ENCODE measurements at regions not wholly inside any gene's neighbourhood (a gene's known extent, or its start where the extent isn't known, plus 50 kb on each side); places are given as distances from the start of the nearest gene placed in this dataset.

DNA sequence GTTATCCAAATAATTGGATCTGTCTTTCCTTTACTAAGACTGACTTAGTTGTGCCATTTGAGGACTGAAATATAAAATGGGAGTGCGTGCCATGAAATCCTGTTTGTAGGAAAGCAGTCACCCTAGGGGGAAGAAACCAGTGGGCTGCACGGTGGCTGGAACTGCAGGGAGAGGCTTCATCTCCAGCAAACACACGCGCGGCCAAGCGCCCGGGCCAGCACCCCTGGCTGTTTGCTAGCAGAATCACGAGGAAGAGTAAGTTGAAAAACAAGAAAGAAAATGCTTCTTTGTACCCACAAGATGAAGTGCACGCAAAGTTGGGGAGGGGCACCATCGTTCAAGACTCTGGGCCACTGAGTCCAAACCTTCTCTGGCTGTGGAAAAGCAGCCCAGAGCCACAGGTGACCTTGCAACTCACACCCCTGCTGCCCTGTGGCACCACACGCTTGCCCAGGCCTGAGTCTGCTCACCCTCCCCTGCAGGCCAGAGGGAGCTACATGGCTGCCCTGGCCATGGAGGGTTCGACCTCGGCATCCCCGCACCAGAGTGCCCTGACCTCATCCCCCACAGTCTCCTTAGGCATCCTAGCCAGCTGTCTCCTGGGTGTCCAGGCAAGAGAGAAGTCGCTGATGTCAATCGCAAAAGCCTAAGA is 55.2 kb downstream of the IRX2 start:
- Mint-ChIP-seq H3K27me3 (ENCODE audit: low read depth) (no peaks in the 10 kb centered on the region), H3K4me3 (no peak overlapping the region), H3K27ac (no peak overlapping the region), H3K9me3 (ENCODE audit: insufficient read depth) (peaks cover 4% of the 10 kb centered on the region), H3K36me3 (ENCODE audit: low read depth) (no peaks in the 10 kb centered on the region), H3K4me1 (ENCODE audit: low read depth) (no peaks in the 10 kb centered on the region)
- CTCF ChIA-PET = no interaction called here
- no peak for DNase-seq
- no peak for ATAC-seq
- POLR2A ChIA-PET = no interaction called here

DNA sequence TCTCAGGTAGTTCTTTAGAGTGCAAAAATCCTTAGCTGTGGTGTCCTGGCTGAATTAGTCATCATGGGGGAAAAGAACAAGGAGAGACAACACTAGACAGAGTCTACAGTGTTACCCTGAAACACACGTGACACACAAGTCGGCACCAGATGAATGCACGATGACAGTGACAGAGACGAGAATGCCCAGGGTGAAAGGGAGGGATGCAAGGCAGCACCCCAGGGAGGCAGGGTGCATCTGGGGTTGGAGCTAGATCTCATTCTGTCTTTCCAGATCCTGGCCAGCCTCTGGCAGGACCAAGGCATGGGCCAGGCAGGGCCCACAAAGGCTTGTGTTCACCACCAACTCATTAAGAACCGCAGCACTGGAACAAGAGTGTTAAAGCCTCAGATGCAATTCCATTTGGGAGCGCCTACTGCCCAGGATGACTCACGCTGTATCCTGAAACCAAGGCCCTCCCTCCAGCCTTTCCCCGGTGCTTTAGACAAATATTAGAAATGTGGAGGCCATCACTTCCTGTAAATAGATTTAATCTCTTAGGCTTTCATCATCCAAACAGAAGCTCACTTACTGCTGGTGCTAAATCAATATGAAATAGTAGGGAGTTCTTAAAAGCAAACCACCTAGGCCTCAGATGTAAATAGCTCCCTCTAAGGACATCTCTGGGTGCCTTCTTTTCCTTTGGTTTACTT is 56.1 kb downstream of the IRX2 start:
- DNase-seq = no peak
- no peak overlapping the region for H3K27ac Mint-ChIP-seq
- H3K36me3 Mint-ChIP-seq (ENCODE audit: low read depth) = no peaks in the 10 kb centered on the region
- H3K27me3 Mint-ChIP-seq (ENCODE audit: low read depth) = no peaks in the 10 kb centered on the region
- no peaks in the 10 kb centered on the region for H3K4me1 Mint-ChIP-seq (ENCODE audit: low read depth)
- H3K4me3 Mint-ChIP-seq = no peak overlapping the region
- POLR2A ChIA-PET = no interaction called here
- peaks cover 4% of the 10 kb centered on the region for H3K9me3 Mint-ChIP-seq (ENCODE audit: insufficient read depth)
- CTCF ChIA-PET = no interaction called here
- no peak for ATAC-seq

DNA sequence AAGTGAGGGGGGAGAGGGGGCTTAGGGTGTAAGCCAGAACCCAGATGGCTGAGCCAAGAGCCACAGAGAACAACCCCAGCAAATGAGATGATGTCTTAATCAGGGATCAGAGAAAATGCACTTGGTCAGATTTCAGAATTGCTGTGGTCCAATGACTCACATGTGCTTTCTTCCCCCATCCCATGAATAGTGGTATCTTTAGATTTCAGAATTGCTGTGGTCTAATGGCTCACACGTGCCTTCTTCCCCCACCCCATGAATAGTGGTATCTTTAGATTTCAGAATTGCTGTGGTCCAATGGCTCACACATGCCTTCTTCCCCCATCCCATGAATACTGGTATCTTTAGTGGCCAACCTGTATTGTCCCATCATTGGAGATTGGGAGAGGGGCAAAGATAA is 59.9 kb downstream of the IRX2 start:
- H3K27me3 Mint-ChIP-seq (ENCODE audit: low read depth) = no peaks in the 10 kb centered on the region
- ChIA-PET CTCF (no interaction called here), POLR2A (no interaction called here)
- ATAC-seq (no peak), DNase-seq (no peak)
- peaks cover 4% of the 10 kb centered on the region for H3K9me3 Mint-ChIP-seq (ENCODE audit: insufficient read depth)
- no peak overlapping the region for H3K4me3 Mint-ChIP-seq
- H3K27ac Mint-ChIP-seq = no peak overlapping the region
- no peaks in the 10 kb centered on the region for H3K4me1 Mint-ChIP-seq (ENCODE audit: low read depth)
- H3K36me3 Mint-ChIP-seq (ENCODE audit: low read depth) = no peaks in the 10 kb centered on the region

DNA sequence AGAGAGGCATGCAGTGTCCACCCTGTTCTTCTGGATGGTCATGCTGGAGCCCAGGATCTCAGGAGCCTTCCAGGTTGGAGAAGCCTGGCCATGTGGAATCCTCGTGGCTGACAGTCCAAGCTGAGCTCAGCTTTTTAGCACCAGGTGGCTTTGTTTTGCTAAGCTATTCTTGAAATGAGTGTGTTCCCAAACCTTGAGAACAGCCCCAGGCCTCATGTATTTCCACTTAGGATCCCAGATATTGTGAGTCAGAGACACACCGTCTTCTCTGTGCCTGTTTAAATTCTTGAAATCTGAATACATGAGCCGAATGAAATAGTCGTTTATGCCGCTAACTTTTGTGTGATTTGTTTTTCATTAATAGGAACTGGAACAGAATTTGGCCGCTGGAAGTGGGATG is 61.2 kb downstream of the IRX2 start:
- ATAC-seq (no peak), DNase-seq (no peak)
- ChIA-PET POLR2A (no interaction called here), CTCF (no interaction called here)
- no peak overlapping the region for H3K27ac Mint-ChIP-seq
- no peaks in the 10 kb centered on the region for H3K4me1 Mint-ChIP-seq (ENCODE audit: low read depth)
- H3K9me3 Mint-ChIP-seq (ENCODE audit: insufficient read depth) = no peaks in the 10 kb centered on the region
- no peaks in the 10 kb centered on the region for H3K27me3 Mint-ChIP-seq (ENCODE audit: low read depth)
- H3K4me3 Mint-ChIP-seq = no peak overlapping the region
- H3K36me3 Mint-ChIP-seq (ENCODE audit: low read depth) = no peaks in the 10 kb centered on the region

DNA sequence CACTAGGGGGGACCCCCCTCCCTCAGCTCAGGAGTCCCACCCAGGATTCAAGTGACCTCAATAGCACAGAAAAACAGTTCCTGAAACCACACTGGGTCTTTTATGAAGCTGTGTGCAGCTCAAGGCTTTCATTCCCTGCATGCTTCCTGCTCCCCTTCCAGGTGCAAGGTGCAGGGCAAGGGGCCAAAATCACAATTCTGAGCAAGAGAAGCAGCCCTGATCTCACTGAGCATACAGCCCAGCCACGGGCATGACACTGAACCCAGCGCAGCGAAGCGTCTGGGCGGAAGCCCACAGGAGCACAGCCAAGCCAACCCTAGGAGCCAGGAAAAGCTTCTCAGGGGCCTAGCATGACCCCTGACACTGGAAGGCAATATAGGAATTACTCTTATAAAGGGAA is 62.9 kb downstream of the IRX2 start:
- Mint-ChIP-seq H3K27me3 (ENCODE audit: low read depth) (no peaks in the 10 kb centered on the region), H3K9me3 (ENCODE audit: insufficient read depth) (no peaks in the 10 kb centered on the region), H3K4me3 (no peak overlapping the region), H3K36me3 (ENCODE audit: low read depth) (no peaks in the 10 kb centered on the region), H3K4me1 (ENCODE audit: low read depth) (no peaks in the 10 kb centered on the region), H3K27ac (no peak overlapping the region)
- DNase-seq (no peak), ATAC-seq (no peak)
- CTCF ChIA-PET = no interaction called here
- POLR2A ChIA-PET = interaction anchor here (0.6 kb wide), 1 partner anchor 9 kb away, joined by 3 read pairs; no protein-coding TSS in a partner anchor

DNA sequence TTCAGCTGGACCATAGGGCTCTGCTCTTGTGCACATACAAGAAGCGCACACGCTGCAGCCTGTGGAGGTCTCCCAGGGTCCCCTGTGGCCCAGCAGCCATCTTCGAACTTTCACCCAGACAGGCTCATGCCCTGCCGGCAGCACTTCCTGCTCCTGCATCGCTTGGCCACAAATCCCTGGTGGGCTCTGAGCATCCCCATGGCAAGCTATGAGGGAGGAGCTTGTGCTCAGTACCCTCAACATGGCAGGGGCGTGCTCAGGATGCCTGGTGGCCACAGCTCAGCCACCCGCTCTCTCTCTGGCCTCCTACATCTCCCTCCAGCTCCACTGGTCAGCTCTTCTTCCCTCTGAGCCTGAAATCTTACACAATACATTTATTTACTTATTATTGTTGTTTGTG is 63.7 kb downstream of the IRX2 start:
- H3K4me3 Mint-ChIP-seq = no peak overlapping the region
- CTCF ChIA-PET = no interaction called here

DNA sequence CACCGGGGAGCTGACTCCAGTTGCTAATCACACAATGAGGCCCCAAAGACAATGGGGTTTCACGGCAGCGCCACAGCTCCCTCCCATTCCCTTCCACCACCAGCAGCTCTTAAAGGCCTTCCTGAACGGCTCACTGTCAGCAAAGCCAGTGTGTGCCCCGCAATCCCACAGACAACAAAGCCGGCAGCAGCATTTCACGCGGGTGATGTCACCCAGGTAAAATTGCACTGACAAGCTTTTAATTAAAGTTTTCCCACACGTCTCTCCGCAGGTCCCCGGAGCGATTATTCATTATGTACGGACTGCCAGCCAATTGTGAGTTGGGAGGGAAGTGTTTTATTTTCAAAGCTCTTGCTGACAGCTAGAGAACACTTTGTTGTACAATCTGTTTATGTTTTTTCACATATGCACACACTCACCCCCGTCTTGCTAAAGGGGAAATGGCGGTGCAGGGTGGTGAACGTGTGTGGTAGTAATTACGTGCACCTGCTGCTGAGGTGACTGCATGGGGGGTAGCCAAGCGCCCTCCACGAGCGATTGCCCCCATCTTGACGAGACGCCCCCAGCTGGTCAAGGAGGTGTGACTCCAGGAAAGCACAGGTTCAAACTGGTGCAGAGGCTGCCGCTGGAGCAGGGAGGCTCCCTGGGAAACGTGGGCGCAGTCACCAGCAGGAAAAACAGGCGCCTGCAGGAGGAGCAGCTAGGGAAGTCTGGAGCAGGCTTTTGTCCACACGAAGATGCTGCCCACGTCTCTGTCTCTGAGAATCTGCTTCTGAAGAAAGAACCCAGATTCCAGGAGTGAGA is 65.0 kb downstream of the IRX2 start:
- ChIA-PET POLR2A (no interaction called here), CTCF (no interaction called here)
- H3K27ac Mint-ChIP-seq = no peak overlapping the region
- H3K36me3 Mint-ChIP-seq (ENCODE audit: low read depth) = no peaks in the 10 kb centered on the region
- no peaks in the 10 kb centered on the region for H3K9me3 Mint-ChIP-seq (ENCODE audit: insufficient read depth)
- ATAC-seq = no peak
- no peaks in the 10 kb centered on the region for H3K4me1 Mint-ChIP-seq (ENCODE audit: low read depth)
- no peak overlapping the region for H3K4me3 Mint-ChIP-seq
- DNase-seq = no peak
- H3K27me3 Mint-ChIP-seq (ENCODE audit: low read depth) = no peaks in the 10 kb centered on the region

More for the DNA sequence above, 63.7 kb downstream of the IRX2 start:
- H3K4me1 Mint-ChIP-seq (ENCODE audit: low read depth) = no peaks in the 10 kb centered on the region
- H3K9me3 Mint-ChIP-seq (ENCODE audit: insufficient read depth) = no peaks in the 10 kb centered on the region
- DNase-seq (no peak), ATAC-seq (no peak)
- no peak overlapping the region for H3K27ac Mint-ChIP-seq
- POLR2A ChIA-PET = no interaction called here
- H3K27me3 Mint-ChIP-seq (ENCODE audit: low read depth) = no peaks in the 10 kb centered on the region
- no peaks in the 10 kb centered on the region for H3K36me3 Mint-ChIP-seq (ENCODE audit: low read depth)

DNA sequence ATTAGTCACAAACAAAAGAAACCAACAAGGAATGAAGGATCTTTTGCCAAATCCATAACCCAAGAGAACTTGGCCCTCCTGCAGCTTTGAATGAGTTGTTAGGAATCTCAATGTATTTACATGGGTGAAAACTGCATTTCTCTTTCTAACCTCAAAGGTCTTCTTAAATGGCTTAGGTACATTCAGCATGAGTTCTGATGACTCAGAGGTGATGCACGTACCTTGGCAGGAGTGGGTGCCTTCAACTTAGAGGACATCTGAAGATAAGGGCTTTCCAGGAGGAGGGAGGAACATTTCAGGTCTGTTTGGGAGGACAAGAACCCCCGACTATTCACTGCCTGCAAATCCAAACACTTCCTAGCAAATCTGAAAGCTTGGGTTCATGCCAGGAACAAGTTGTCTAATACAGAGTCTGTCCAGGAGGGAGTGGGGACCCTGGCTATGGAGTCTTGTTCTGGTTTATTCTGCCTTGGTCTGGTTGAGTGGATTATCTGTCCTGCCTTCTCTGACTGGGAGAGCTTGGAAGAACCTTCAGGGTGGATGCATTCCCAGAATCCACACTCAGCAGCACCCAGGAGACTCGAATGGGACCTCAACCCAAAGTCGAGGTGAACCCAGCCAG is 65.7 kb downstream of the IRX2 start:
- DNase-seq = no peak
- ChIA-PET POLR2A (no interaction called here), CTCF (no interaction called here)
- Mint-ChIP-seq H3K36me3 (ENCODE audit: low read depth) (no peaks in the 10 kb centered on the region), H3K4me1 (ENCODE audit: low read depth) (no peaks in the 10 kb centered on the region), H3K4me3 (no peak overlapping the region), H3K9me3 (ENCODE audit: insufficient read depth) (no peaks in the 10 kb centered on the region), H3K27me3 (ENCODE audit: low read depth) (no peaks in the 10 kb centered on the region), H3K27ac (no peak overlapping the region)
- ATAC-seq = no peak

DNA sequence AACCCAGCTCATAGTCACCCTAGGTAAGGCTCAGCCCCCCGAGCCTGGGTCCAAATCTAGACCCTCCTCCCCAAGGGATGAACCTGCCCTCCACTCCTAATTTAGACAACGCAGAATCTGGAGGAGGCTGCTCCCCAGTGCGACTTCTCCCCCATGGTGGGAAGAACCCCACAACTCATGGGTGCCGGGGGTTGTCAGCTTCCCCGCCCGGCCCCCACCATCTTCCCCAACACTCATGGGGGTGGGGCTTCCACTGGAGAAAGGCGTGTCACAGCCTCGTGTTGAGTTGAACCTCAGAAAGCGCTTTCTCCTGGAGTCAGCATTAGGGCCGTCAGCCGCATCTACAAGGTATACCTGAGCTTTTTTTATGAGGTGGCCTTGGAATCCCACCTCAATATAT is 66.9 kb downstream of the IRX2 start:
- no peak for ATAC-seq
- H3K27me3 Mint-ChIP-seq (ENCODE audit: low read depth) = no peaks in the 10 kb centered on the region
- no peak overlapping the region for H3K27ac Mint-ChIP-seq
- H3K4me1 Mint-ChIP-seq (ENCODE audit: low read depth) = no peaks in the 10 kb centered on the region
- H3K36me3 Mint-ChIP-seq (ENCODE audit: low read depth) = no peaks in the 10 kb centered on the region
- CTCF ChIA-PET = no interaction called here
- H3K9me3 Mint-ChIP-seq (ENCODE audit: insufficient read depth) = no peaks in the 10 kb centered on the region
- H3K4me3 Mint-ChIP-seq = no peak overlapping the region
- POLR2A ChIA-PET = no interaction called here
- no peak for DNase-seq

DNA sequence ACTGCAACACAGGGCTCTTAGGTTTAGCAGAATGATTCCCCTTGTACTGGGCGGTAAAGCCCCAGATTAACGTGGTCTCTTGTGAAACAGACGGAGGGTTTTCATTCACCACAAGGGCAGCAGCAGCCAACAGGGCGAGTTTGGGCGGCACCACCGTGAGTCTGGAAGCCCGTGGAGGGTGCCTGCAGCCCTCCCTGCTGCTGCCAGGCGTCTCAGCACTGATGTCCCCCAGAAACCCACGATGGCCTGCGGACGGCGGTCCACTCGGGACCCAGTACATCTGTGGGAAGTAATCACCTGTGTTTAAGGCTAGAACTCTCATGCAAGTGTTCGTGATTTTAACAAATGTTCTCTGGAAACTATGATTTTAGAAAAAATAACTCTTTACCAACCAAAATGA is 67.8 kb downstream of the IRX2 start:
- ChIA-PET POLR2A (no interaction called here), CTCF (no interaction called here)
- no peak for ATAC-seq
- H3K4me3 Mint-ChIP-seq = no peak overlapping the region
- no peak overlapping the region for H3K27ac Mint-ChIP-seq
- no peaks in the 10 kb centered on the region for H3K4me1 Mint-ChIP-seq (ENCODE audit: low read depth)
- DNase-seq = no peak
- H3K36me3 Mint-ChIP-seq (ENCODE audit: low read depth) = no peaks in the 10 kb centered on the region
- no peaks in the 10 kb centered on the region for H3K9me3 Mint-ChIP-seq (ENCODE audit: insufficient read depth)
- H3K27me3 Mint-ChIP-seq (ENCODE audit: low read depth) = no peaks in the 10 kb centered on the region

DNA sequence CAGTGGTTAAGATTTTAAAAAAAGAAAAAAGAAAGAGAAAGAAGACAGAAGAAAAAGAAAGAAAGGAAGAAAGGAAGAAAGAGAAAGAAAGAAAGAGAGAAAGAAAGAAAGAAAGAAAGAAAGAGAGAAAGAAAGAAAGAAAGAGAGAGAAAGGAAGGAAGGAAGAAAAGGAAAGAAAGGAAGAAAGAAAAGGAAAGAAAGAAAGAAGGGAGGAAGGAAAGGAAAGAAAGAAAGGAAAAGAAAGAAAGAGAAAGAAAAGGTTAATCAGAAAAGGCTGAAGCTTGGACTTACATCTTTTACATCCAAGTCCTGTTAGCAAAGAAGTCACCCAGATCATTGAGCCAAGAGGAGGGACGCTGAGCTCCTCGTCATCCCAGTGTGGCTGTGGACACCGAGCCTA is 70.0 kb downstream of the IRX2 start:
- no peak overlapping the region for H3K4me3 Mint-ChIP-seq
- no peaks in the 10 kb centered on the region for H3K9me3 Mint-ChIP-seq (ENCODE audit: insufficient read depth)
- H3K27me3 Mint-ChIP-seq (ENCODE audit: low read depth) = no peaks in the 10 kb centered on the region
- POLR2A ChIA-PET = no interaction called here
- no peak overlapping the region for H3K27ac Mint-ChIP-seq
- H3K36me3 Mint-ChIP-seq (ENCODE audit: low read depth) = no peaks in the 10 kb centered on the region
- CTCF ChIA-PET = no interaction called here
- no peaks in the 10 kb centered on the region for H3K4me1 Mint-ChIP-seq (ENCODE audit: low read depth)
- ATAC-seq = no peak
- DNase-seq = no peak

DNA sequence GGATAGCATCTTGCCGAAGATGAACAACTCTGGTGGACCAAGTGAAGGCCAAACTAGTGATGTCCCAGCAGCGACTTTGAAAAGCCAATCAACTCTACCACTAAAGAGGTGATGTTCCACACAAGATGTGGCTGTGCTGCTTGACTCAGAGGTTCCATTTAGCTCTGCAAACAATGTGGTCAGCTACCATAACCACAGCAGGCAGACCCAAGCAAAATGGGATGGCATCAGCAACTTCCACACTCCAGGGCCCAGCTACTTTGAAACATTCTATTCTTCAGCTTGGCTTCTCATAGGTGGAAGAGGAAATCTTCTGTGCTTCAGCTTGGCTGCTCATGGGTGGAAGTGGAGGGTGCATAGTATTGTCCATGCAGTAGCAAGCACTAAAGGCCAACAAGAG is 70.5 kb downstream of the IRX2 start:
- peaks cover 3% of the 10 kb centered on the region for H3K9me3 Mint-ChIP-seq (ENCODE audit: insufficient read depth)
- ChIA-PET POLR2A (no interaction called here), CTCF (no interaction called here)
- no peaks in the 10 kb centered on the region for H3K27me3 Mint-ChIP-seq (ENCODE audit: low read depth)
- H3K4me1 Mint-ChIP-seq (ENCODE audit: low read depth) = no peaks in the 10 kb centered on the region
- no peak for ATAC-seq
- no peak for DNase-seq
- H3K27ac Mint-ChIP-seq = no peak overlapping the region
- H3K36me3 Mint-ChIP-seq (ENCODE audit: low read depth) = no peaks in the 10 kb centered on the region
- no peak overlapping the region for H3K4me3 Mint-ChIP-seq
